ENCODE measurements at regions not wholly inside any gene's neighbourhood (a gene's known extent, or its start where the extent isn't known, plus 50 kb on each side); places are given as distances from the start of the nearest gene placed in this dataset.

GRCh38 chr12:3925621-3926020, 52.4 kb upstream of the PARP11 start:
- H3K4me2 ChIP-seq = no peak overlapping the region
- peaks cover under 1% of the 10 kb centered on the region for H3K9me2 ChIP-seq (ENCODE audit: insufficient read depth)
- H3K4me1 ChIP-seq (ENCODE audit: insufficient read depth) = peaks cover 21% of the 10 kb centered on the region
- no peak overlapping the region for H3K27ac Mint-ChIP-seq
- no peaks in the 10 kb centered on the region for H3K27me3 ChIP-seq (ENCODE audit: insufficient read depth)
- no peak overlapping the region for H2AFZ ChIP-seq
- H3K4me1 Mint-ChIP-seq = peaks cover 28% of the 10 kb centered on the region
- H3K4me3 Mint-ChIP-seq = no peak overlapping the region
- no peak overlapping the region for H3K27ac ChIP-seq (ENCODE audit: low read depth)
- DNase-seq (ENCODE audit: low spot score) = no peak
- H3K9me3 Mint-ChIP-seq = no peaks in the 10 kb centered on the region
- no peaks in the 10 kb centered on the region for H3K79me2 ChIP-seq (replicated peaks; ENCODE audit: insufficient read depth)
- H3K27me3 Mint-ChIP-seq (ENCODE audit: insufficient read depth, low read depth, poor library complexity) = peaks cover 4% of the 10 kb centered on the region
- H3K36me3 ChIP-seq (ENCODE audit: insufficient read depth) = no peaks in the 10 kb centered on the region
- no peaks in the 10 kb centered on the region for H3F3A ChIP-seq (replicated peaks; ENCODE audit: low read depth)
- no peaks in the 10 kb centered on the region for H4K20me1 ChIP-seq (replicated peaks; ENCODE audit: insufficient read depth)
- TF ChIP-seq REST (IDR thresholded peaks at IDR 0.05; ENCODE audit: unreplicated experiment) (no peak), ETS1 (IDR thresholded peaks at IDR 0.05) (no peak)
- H3K4me3 ChIP-seq = no peak overlapping the region
- H3K36me3 Mint-ChIP-seq (ENCODE audit: low read depth) = no peaks in the 10 kb centered on the region
- no peak for ATAC-seq

GRCh38 chr12:3924761-3925160, 51.6 kb upstream of the PARP11 start:
- no peak overlapping the region for H3K4me2 ChIP-seq
- ATAC-seq (no peak), DNase-seq (ENCODE audit: low spot score) (no peak)
- Mint-ChIP-seq H3K36me3 (ENCODE audit: low read depth) (no peaks in the 10 kb centered on the region), H3K4me3 (no peak overlapping the region), H3K27me3 (ENCODE audit: insufficient read depth, low read depth, poor library complexity) (no peaks in the 10 kb centered on the region), H3K4me1 (peaks cover 21% of the 10 kb centered on the region), H3K9me3 (no peaks in the 10 kb centered on the region), H3K27ac (no peak overlapping the region)
- no peaks in the 10 kb centered on the region for H4K20me1 ChIP-seq (replicated peaks; ENCODE audit: insufficient read depth)
- H3F3A ChIP-seq (replicated peaks; ENCODE audit: low read depth) = no peaks in the 10 kb centered on the region
- peaks cover 21% of the 10 kb centered on the region for H3K4me1 ChIP-seq (ENCODE audit: insufficient read depth)
- no peaks in the 10 kb centered on the region for H3K36me3 ChIP-seq (ENCODE audit: insufficient read depth)
- H3K9me2 ChIP-seq (ENCODE audit: insufficient read depth) = no peaks in the 10 kb centered on the region; the same call in 1 of the 2 replicates
- H2AFZ ChIP-seq = no peak overlapping the region
- no peak overlapping the region for H3K27ac ChIP-seq (ENCODE audit: low read depth)
- H3K79me2 ChIP-seq (replicated peaks; ENCODE audit: insufficient read depth) = no peaks in the 10 kb centered on the region
- H3K4me3 ChIP-seq = no peak overlapping the region
- H3K27me3 ChIP-seq (ENCODE audit: insufficient read depth) = no peaks in the 10 kb centered on the region
- no peak for TF ChIP-seq ZNF114 (CRISPR knock-in tag; IDR thresholded peaks at IDR 0.05)
- TF ChIP-seq JUNB (IDR thresholded peaks at IDR 0.05; ENCODE audit: unreplicated experiment) = no peak
- no peak for TF ChIP-seq NANOG (IDR thresholded peaks at IDR 0.05; ENCODE audit: borderline replicate concordance)
- no peak for TF ChIP-seq CTCF (conservative IDR thresholded peaks at IDR 0.05; ENCODE audit: low read depth in 2 of 2)
- TF ChIP-seq ZNF331 (CRISPR knock-in tag; IDR thresholded peaks at IDR 0.05; ENCODE audit: low read depth) = no peak
- TF ChIP-seq REST (IDR thresholded peaks at IDR 0.05; ENCODE audit: unreplicated experiment) = no peak

Data from GM23338 (cell line).